Peyer's patch (tissue), 4 donors: ENCODE measurements at regions not wholly inside any gene's neighbourhood (a gene's known extent, or its start where the extent isn't known, plus 50 kb on each side); places are given as distances from the start of the nearest gene placed in this dataset.

Experiments
- DNase-seq, 3 donors: peaks; one replicate each; pipeline ENCODE4 v3.0.0-alpha.2; 2017 to 2019
- H3K27ac ChIP-seq, 4 donors: fragments of 200-600 bp; sonication (generic); one replicate each; pipeline ENCODE4 v1.5.1; 2016 to 2019
- H3K27me3 ChIP-seq, 2 donors: fragments of 200-600 bp; sonication (generic); one replicate each; pipeline ENCODE4 v1.5.1; 2019
- H3K36me3 ChIP-seq, 3 donors: fragments of 200-600 bp; sonication (generic); one replicate each; pipeline ENCODE4 v1.5.1; 2016 to 2019
- H3K4me1 ChIP-seq, 4 donors: fragments of 200-600 bp; sonication (generic); one replicate each; pipeline ENCODE4 v1.5.1; 2016 to 2019
- H3K4me3 ChIP-seq, 4 donors: fragments of 200-600 bp; sonication (generic); 1 replicate in 3 of 4; 2 replicates in 1 of 4; pipeline ENCODE4 v1.5.1; 2016 to 2019; ENCODE audit warnings: mild to moderate bottlenecking in 1 of 4
- H3K9me3 ChIP-seq, 4 donors: fragments of 200-600 bp; sonication (generic); one replicate each; pipeline ENCODE4 v1.5.1; 2016 to 2019; ENCODE audit warnings: mild to moderate bottlenecking in 1 of 4
- POLR2A ChIP-seq, 2 donors: fragments of 450-650 bp; IDR thresholded peaks; one replicate each; pipeline ENCODE4 v1.5.1; 2017; ENCODE audit warnings: antibody characterized with exemption in 2 of 2, mild to moderate bottlenecking in 2 of 2, moderate library complexity in 2 of 2
- TF ChIP-seq, protein P1 (sequence below), 6 experiments: fragments of 450-650 bp in 4 of 6; fragments of 200-600 bp in 2 of 6; sonication (generic) in 1 of 6; IDR thresholded peaks; one replicate each; pipeline ENCODE4 v1.5.1; 2017 to 2019; ENCODE audit warnings: antibody characterized with exemption in 6 of 6, mild to moderate bottlenecking in 3 of 6, moderate library complexity in 1 of 6

DNA sequence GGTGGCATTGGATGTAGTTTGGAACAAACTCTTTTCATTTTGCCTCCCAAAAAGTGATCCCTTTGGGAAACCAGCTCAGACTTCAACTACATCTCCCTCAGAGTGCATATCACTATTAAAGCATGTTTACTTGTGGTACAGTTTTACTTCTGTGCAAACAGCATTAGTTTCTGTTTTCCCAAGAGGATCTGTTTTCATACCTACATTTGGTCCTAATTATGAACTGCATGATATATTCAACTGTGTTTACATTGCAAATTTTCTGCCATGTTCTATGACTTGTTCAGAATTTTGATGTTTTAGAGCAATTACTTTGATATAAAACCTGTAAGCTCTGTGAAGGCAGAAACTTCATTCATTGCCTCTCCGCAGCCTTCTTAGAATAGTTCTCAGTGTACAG lies 681.5 kb upstream of the ACO1 start:
- Histone ChIP-seq H3K36me3 (no peaks in the 10 kb centered on the region), H3K27me3 (no peaks in the 10 kb centered on the region), H3K27ac (no peak overlapping the region), H3K9me3 (no peaks in the 10 kb centered on the region), H3K4me3 (no peak overlapping the region), H3K4me1 (no peaks in the 10 kb centered on the region)
- DNase-seq: no peak
- no peak for TF ChIP-seq POLR2A (IDR thresholded peaks at IDR 0.05)
- TF ChIP-seq, protein P1, sequence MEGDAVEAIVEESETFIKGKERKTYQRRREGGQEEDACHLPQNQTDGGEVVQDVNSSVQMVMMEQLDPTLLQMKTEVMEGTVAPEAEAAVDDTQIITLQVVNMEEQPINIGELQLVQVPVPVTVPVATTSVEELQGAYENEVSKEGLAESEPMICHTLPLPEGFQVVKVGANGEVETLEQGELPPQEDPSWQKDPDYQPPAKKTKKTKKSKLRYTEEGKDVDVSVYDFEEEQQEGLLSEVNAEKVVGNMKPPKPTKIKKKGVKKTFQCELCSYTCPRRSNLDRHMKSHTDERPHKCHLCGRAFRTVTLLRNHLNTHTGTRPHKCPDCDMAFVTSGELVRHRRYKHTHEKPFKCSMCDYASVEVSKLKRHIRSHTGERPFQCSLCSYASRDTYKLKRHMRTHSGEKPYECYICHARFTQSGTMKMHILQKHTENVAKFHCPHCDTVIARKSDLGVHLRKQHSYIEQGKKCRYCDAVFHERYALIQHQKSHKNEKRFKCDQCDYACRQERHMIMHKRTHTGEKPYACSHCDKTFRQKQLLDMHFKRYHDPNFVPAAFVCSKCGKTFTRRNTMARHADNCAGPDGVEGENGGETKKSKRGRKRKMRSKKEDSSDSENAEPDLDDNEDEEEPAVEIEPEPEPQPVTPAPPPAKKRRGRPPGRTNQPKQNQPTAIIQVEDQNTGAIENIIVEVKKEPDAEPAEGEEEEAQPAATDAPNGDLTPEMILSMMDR (IDR thresholded peaks at IDR 0.05): no peak

DNA sequence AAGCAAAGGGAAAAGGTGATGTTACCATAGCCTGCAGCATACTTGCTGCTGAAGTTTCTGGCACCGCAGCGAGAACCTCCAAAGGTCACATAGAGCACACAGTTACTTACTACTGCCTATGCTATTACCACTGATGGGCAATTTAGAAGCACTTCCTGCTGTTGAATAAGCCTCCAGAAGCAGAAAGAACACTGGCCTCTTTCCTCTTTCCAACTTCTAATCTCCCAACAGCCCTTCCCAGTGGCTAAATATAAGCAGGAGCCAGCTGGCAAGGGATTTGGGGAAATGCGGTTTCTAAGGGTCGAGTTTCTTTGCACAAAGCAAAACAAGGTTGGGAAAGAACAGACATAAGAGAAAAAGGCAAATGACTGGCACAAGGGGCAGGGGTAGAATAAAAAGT lies 669.2 kb upstream of the ACO1 start:
- no peaks in the 10 kb centered on the region for H3K4me1 ChIP-seq
- H3K9me3 ChIP-seq: no peaks in the 10 kb centered on the region
- H3K36me3 ChIP-seq: no peaks in the 10 kb centered on the region
- no peak overlapping the region for H3K27ac ChIP-seq
- TF ChIP-seq POLR2A (IDR thresholded peaks at IDR 0.05): no peak
- TF ChIP-seq, protein P1 (IDR thresholded peaks at IDR 0.05): no peak
- H3K4me3 ChIP-seq: no peak overlapping the region
- H3K27me3 ChIP-seq: no peaks in the 10 kb centered on the region
- no peak for DNase-seq

DNA sequence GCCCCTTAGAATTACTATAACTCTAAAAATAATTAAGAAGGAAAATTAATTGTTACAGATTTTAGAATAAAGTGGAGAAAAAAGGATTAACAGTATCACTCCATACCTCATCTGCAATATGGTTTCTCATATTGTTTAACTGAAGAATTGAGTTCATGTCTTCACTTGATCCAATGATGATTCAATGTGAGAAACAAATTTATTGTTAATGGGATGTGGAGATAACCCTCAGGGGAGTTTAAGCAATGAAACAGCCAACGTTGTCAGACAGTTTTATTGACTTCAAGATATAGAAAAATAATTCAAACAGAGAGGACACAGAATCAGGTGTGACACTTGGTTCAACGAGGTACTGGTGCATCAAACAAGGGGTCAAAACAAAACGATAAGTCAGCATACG lies 665.2 kb upstream of the ACO1 start:
- H3K9me3 ChIP-seq: no peaks in the 10 kb centered on the region
- no peak overlapping the region for H3K4me3 ChIP-seq
- no peak for DNase-seq
- H3K27me3 ChIP-seq: no peaks in the 10 kb centered on the region
- no peaks in the 10 kb centered on the region for H3K36me3 ChIP-seq
- TF ChIP-seq, protein P1 (IDR thresholded peaks at IDR 0.05): no peak
- no peak for TF ChIP-seq POLR2A (IDR thresholded peaks at IDR 0.05)
- no peak overlapping the region for H3K27ac ChIP-seq
- no peaks in the 10 kb centered on the region for H3K4me1 ChIP-seq

DNA sequence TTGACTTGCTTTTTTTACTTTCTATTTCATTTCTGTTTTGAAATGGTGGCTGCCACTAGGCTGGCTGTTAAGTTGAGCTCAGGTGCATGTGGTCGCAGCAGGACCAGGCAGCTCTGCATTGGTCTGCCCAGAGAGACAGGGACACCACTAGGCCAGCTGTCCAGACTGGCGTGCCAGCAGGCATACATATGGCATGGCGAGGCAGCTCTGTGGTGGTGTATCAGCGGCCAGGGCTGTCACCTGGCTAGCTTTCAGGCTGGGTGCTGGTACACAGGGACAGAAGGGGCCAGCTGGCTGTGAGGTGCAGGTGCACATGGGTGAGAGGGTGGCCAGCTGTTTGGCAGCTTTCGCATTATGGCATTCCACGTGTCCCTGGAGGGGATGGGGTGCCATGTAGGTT lies 654.0 kb upstream of the ACO1 start:
- TF ChIP-seq POLR2A (IDR thresholded peaks at IDR 0.05): no peak
- TF ChIP-seq, protein P1 (IDR thresholded peaks at IDR 0.05): no peak
- Histone ChIP-seq H3K36me3 (no peaks in the 10 kb centered on the region), H3K4me1 (no peaks in the 10 kb centered on the region), H3K27me3 (no peaks in the 10 kb centered on the region), H3K9me3 (no peaks in the 10 kb centered on the region), H3K27ac (no peak overlapping the region), H3K4me3 (no peak overlapping the region)
- no peak for DNase-seq

DNA sequence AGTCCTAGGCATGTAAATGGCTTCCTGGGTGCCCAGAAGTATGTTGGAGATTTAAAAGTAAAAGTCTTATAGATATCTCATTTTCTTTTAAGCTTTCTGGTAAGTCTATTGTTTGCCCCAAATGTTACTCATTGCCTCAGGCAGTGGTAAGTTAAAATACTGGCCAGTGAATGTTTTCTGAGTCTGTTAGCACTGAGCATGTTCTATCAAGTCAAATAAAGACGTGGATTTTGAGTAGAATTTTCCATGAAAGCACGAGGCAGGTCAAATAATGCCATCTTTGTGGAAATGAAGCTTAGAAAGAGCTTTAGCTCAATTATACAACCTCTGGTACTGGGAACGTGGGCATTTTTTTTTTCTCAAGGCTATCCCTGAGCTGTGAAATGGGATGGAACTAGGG lies 651.3 kb upstream of the ACO1 start:
- TF ChIP-seq POLR2A (IDR thresholded peaks at IDR 0.05): no peak
- TF ChIP-seq, protein P1 (IDR thresholded peaks at IDR 0.05): no peak
- Histone ChIP-seq H3K36me3 (no peaks in the 10 kb centered on the region), H3K4me3 (no peak overlapping the region), H3K27ac (no peak overlapping the region), H3K27me3 (no peaks in the 10 kb centered on the region), H3K4me1 (no peaks in the 10 kb centered on the region), H3K9me3 (no peaks in the 10 kb centered on the region)
- DNase-seq: no peak

DNA sequence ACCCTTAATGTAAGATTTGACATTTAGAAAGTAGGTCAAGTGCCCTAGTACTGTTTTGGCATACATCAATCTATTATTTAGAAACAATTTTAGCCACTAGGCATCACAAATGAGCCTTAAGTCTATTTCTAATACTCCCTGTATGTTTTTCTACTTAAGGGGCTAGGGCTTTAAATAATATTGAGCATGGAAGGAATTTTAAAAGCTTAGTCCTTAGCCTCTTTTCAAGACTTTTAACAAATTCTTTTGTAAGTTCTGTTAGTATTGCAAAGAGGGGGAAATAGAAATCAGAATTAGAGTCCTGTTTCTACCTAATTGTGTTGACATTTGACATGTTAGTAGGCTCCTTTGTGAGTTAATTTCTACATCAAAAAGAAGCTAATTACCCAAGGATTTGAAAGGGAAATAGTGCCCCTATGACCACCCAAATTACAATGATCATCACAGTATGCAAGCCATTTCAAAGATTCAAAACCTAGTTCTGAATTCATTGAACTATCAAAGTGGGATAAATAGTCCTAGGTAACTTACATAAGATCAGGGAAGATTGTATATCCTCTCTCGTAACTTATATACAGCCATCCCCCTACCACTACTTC lies 647.8 kb upstream of the ACO1 start:
- no peak for DNase-seq
- TF ChIP-seq, protein P1 (IDR thresholded peaks at IDR 0.05): no peak
- TF ChIP-seq POLR2A (IDR thresholded peaks at IDR 0.05): no peak
- Histone ChIP-seq H3K27ac (no peak overlapping the region), H3K4me1 (no peaks in the 10 kb centered on the region), H3K9me3 (no peaks in the 10 kb centered on the region), H3K27me3 (no peaks in the 10 kb centered on the region), H3K36me3 (no peaks in the 10 kb centered on the region), H3K4me3 (no peak overlapping the region)
